WTC11 (cell line): ENCODE measurements at regions not wholly inside any gene's neighbourhood (a gene's known extent, or its start where the extent isn't known, plus 50 kb on each side); places are given as distances from the start of the nearest gene placed in this dataset.

Experiments
- CTCF ChIP-seq: fragments of 200-600 bp; IDR thresholded peaks from 2 replicates; pipeline ENCODE4 v1.8.0; 2022; ENCODE audit warnings: antibody characterized with exemption
- E2F4 ChIP-seq: sonication (generic); formaldehyde crosslinking; IDR thresholded peaks from 2 replicates; pipeline ENCODE4 v1.8.1; 2022; ENCODE audit warnings: low read depth, mild to moderate bottlenecking, moderate library complexity, missing genetic modification reagents, borderline replicate concordance
- ZMAT4 ChIP-seq: fragments of 250-450 bp; sonication (Bioruptor Pico); IDR thresholded peaks from 2 replicates; pipeline ENCODE4 v1.9.0; 2021; ENCODE audit warnings: mild to moderate bottlenecking

DNA sequence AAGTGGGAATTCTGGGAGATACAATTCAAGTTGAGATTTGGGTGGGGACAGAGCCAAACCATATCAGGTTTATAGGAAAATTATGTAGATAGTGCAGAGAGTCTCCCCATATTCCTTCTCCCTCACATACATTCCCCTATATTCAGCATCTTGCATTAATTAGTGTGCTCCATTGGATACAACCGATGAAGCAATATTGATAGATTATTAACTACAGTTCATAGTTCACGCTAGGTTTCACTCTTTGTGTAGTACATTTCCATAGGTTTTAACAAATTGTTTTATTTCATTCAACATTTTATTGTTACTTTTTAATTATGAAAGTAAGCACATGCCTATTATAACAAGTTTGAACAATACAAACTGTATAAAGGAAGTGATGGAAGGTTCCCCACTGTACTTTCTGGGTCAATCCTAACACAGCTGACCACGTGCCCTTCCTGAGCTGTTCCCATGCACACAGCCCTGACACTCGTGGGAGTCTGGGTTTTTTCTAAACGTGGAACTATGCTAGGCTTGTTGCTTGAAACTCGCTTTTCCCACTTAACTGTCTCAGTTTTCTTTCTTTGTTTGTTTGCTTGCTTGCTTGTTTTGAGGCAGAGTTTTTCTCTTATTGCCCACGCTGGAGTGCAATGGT, 116.8 kb upstream of the TMPRSS2 start:
- TF ChIP-seq E2F4 (CRISPR knock-in tag) (no peak), CTCF (no peak), ZMAT4 (CRISPR knock-in tag) (no peak)
